Medulla oblongata (tissue), 1 donor: ENCODE measurements at regions not wholly inside any gene's neighbourhood (a gene's known extent, or its start where the extent isn't known, plus 50 kb on each side); places are given as distances from the start of the nearest gene placed in this dataset.
"Not testable (repeated sequence)": the region's sequence is repeated elsewhere in the genome, so short reads cannot be mapped to it uniquely, and the experiment has no call there.

Experiments
- DNase-seq: peaks from one replicate; pipeline ENCODE4 v3.0.0-alpha.2; 2015; ENCODE audit errors: extremely low spot score

DNA sequence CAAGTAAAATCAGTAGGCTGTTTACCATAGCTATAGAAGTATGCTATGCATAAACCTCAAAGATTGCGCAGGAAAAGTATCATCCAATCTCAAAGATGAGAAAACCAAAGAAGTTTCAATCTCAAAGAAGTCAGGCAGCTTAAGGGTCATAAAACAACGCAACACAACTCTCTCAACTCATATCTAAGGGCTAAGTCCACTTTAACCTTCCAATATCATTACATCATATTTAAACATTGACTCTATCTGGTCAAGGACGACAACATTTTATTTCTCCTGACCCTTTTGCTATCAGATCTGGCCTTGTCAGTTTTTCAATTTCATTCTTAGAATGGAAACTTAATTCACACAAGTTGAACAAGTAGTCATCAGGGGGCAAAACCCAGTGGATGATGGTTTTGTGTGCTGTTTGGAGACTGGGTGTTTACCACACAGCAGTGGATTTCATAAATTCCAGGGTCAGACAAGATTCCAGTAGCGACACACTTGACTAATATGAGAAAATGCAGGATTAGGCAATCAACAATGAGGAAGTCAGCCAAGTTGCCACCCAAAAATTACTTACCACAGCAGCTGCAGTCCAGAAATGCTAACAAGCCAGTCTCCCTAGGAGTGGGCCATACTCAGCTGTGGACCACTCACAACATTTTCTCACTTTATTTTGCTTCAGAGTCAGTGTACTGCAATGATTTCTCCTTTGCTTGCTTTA, 108.7 kb upstream of the NBPF26 start:
- not testable (repeated sequence) for DNase-seq

DNA sequence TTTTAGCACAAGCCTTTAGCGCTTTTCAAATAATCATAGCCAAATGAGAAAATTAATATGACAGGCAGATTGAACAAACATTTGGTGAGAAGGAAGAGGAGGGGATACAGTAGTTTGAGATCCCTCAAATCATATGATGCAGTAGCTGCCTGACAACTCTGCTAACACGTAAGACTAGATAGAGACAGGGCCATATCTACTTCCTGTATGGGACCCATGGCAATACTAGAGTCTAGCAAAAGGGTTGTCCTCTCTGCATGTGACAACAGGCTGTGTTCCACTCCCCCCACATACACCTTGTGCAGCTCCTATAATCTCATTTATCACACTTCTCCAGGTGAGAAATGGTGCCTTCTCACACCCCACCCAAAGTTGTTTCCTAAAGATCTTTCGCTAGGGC, 106.3 kb upstream of the NBPF26 start:
- DNase-seq, result not testable (repeated sequence)

DNA sequence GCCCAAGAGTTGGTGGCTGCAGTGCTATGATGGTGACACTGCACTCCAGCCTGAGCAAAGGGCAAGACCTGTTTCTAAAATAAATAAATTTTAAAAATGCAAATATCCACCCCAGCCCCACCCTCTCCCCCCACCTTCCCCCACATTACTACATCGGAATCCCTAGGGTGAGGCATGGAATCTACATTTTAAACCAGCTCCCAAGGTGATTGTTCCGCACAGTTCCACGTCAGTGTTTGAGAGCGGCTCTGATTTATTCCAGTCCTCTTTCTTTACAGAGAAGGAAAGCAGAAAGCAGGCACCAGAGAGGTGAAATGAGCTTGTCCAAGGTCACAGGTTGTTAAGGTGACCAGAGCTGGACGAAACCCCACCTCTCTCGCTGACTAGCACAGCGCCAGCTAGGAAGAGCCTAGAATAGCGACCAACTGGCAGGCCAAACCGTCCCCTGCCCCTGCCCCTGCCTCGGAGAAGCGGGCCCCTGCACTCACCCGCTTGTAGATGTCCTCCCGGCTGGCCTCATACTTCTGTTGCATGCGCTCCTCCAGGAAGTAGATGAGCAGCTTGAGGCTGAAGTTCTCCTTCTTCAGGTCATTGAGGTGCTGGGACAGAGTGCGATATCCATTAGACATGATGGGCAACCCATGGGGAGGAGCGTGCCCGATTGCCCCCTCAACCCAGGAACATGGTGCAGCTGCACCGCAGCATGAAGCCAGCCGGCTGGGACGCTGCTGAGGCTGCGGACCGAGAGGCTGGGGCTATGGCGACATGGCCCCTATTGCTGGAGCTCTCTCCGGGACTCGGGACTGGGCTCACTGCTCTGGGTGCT, 103.7 kb upstream of the NBPF26 start:
- not testable (repeated sequence) for DNase-seq

DNA sequence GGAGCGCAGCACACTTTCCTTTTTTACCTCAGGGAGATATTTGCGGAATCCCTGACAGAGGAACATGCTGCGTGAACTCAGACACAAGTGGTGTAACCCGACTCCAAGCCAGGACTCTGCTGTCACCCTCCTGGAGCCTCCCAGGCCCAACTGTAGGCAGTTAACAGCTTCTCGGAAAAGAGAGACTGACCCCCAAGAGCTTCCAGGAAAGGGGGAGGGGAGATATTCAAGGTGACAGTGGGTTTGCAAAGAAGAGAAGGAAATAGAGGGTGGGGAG, 103.1 kb upstream of the NBPF26 start:
- not testable (repeated sequence) for DNase-seq

DNA sequence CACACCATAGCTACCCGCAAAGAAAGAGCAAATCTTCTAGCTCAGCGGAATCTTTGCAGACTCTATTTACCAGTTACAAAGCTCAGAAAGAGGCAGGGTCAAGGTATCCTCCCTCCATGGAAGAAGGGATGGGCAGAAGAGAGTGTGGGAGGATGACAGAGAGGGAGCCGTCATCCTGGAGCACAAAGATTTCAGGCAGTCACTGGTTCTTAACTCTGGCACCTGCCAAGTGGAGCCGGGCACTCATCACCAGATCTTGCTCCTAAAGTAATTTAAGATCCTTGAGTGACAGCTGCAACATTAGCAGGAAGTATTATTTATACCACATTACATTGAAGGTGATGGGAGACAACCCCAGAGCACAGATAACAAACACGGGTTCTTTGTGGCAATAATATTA, 102.5 kb upstream of the NBPF26 start:
- not testable (repeated sequence) for DNase-seq

DNA sequence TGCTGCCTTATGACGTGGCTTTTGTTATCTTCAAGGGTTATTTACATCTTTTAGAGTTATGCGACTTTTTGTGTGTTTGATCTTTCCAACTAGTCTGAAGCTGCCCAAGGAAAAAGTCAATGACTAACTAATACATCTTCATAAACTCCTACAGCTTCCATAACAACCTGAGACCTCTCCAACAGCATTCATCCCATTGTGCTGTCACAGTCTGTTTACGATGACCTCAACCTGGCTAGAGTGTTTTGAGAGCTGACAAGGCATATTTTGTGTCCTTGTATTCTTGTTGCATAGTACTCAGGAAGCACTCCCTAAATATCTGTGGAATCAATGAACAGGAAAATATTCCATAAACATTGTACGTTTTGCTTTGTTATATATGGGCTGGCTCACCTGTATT, 100.2 kb upstream of the NBPF26 start:
- not testable (repeated sequence) for DNase-seq

DNA sequence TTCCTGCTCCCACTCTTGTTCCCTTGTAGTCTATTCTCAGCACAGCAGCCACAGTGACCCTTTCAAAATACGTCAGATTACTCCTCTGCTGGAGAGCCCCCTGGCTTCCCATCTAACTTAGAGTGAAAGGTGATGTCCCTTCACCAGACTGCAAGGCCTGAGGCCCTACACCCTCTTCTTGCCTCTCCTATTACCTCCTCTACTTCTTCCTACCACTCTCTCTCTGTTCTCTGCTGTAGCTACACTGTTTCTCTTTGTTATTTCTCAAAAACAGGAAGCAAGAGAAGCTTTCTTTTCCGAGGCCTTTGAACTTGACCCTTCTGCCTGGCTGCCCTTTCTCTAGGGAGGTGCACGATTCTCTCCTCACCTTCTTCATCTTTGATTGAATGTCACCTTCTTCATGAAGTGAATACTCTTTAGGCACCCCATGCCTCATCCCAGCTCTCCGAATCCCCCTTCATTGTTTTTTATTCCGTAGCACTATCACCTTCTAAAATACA, 99.1 kb upstream of the NBPF26 start:
- DNase-seq, result not testable (repeated sequence)

DNA sequence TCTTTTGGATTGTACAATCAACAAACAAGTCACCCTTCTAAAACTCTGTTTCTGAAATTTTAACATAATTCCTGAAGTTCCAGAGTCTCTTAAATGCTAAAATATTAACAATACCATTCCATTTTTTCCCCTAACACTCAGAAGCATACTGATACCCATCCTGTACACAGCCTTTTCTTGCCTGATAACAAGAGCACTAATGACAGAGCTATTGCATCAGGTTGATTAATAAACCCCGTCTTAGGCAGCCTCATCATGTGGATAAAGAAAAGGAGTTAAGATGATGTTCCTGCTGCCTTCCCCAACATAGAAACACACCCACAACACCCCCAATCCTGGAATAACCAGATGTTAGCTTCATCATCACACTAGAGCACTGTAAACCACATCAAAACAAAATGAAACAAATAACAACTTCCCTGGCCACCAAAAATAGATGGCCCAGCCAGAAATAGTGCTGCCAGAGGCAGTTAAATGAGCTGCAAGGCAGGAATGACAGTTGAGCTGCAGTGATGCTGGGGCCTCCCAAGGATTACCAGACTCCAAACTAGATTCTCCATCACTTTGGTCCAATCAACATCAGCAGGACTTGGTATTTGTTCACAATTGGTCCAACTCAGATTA, 93.8 kb upstream of the NBPF26 start:
- DNase-seq, result not testable (repeated sequence)

DNA sequence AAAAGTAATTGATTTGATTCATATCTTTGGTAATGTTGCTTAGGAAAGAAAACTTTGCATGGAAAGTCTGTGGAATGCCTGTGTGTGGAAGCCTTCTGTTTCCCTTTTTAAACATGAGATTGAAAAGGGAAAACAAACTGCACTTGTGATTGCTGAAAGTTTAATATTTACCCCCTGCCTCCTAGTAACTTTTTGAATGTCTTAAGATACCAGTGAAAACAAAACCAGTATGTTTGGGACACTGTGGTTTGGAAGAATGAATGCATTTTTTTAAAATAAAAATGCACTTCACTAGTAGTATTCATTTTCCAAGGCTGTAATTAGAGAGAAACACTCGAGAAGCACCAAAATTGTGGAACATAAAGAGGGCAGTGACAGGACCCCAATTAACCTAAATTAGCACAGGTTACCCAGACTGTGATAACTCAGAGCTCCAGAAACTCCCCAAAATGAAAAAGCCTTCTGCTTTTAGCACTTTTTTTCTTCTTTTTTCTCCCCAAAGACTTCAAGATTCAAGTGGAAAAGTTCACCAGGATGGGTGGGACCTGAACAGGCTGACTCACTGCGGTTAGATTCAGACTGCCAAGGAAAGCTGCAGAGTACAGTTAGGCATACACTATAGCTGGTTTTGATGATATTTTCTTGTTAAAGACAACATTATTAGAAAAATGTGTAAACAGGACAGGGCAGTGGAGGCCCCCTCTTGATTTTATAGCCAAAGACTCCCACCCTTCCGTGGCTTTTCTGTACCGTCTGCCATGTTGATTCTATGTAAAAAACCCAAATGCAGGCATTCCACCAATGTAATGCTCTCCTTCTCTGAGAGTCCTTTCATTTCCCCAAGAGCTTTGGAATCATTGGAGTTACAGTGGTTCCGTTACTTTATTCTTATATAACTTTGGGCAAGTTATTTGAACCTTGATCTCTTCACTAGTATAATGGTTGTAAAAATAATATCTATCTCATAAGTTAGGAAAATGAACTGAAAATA, 88.6 kb upstream of the NBPF26 start:
- DNase-seq, result not testable (repeated sequence)

DNA sequence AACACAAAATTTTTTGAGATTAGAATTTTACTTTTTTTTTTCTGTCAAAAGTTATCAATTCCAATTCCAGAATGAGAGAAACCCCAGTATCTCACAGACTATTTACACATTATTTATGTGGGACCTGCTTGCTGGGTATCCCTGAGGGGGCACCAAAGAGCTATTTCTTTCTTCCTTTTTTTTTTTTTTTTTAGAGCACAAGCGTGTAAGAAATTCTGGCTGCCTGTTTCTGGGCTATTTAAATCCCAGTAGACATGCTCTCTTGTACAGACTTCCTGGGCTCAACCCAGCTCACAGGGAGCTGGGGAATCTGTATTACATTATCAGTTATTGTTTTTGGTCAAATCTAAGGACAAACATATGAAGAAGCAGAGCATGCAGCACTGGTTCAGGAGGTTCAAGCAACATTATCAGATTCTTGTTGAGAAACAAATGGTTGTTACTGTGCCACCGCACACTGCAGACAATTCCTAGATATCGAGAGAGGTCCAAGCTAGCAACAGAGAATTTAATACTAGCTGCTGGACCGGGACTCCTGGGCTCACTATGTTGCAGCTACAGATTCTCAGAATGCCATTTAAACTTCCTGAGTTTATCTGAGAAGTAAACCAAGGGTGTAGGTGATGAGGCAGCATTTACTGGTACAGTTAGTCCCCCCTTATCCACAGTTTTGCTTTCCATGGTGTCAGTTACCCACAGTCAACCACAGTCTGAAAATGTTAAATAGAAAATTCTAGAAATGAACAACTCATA, 83.3 kb upstream of the NBPF26 start:
- not testable (repeated sequence) for DNase-seq

DNA sequence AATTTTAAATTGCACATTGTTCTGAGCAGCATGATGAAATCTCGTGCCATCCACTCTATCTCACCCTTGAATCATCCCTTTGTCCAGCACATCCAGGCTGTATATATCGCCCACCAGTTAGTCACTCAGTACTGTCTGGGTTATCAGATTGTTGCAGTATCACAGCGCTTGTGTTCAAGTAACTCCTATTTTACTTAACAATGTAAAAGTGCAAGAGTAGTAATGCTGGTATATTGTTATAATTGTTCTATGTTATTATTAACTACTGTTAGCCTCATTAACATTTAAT, 82.8 kb upstream of the NBPF26 start:
- not testable (repeated sequence) for DNase-seq

DNA sequence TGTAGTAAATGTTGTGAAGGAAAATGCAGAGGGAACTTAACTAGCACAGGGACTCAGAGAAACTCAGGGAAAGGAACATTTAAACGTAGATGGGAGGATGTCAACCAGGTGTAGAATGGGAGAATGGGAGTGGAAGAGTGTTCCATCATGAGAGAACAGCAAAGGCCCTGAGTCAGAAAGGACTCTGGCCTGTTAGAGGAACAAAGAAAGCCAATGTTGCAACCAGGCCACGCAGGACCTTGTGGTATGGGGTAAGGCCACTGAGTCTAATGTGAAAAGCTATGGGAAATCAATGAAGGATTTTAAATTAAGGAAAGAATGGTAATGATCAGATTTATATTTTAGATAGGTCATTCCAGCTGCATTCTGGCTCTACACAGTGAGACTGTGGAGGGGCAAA, 76.6 kb upstream of the NBPF26 start:
- DNase-seq, result not testable (repeated sequence)

DNA sequence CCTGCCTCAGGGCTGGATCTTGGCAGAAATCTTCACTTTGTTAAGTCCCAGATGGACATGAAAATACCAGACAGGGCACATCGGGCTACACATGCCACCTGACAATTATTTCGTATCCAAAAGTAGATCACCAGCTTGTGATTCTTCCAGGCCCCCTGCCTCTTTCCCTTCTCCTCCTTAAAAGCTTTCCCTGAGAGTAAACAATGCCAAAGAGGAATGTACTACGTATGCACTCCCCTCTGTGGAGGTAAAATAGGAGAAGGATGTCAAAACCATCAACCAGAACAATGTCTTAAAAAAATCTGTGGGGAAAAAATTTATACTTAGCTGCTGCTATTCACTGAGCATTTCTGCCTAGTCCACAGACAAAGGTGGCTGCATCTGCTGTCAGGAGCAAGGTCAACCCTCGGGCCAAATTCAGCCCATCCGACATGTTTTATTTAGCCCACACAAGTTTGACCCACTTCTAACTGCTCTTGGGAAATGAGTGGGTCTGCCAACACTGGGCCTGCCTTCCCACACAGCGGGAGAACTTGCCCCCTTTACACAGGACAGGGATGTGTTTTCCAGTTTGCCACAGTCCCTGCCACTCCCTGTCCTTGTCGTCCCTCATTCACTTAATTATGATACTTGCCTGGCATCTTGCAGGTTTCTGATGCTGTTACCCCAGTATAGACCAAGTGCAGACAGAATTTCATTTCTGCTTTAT, 74.7 kb upstream of the NBPF26 start:
- not testable (repeated sequence) for DNase-seq

DNA sequence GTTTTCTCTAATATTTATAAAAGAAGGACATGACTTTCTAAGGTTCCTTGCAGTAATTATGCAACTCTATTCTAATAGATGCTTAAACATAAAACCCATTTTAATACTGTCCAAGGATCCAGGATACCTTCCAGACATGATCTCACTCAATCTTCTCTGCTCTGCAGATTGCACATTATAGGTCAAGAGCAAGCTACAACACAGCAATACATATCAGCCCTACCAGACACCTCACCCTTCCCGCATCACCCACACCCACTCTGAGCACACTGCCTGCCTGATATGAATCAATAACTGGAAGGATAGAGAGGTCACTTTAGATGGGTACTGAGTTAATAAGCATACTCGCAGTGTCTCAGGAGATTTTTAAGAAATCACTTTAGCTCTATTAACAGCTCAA, 74.0 kb upstream of the NBPF26 start:
- not testable (repeated sequence) for DNase-seq

DNA sequence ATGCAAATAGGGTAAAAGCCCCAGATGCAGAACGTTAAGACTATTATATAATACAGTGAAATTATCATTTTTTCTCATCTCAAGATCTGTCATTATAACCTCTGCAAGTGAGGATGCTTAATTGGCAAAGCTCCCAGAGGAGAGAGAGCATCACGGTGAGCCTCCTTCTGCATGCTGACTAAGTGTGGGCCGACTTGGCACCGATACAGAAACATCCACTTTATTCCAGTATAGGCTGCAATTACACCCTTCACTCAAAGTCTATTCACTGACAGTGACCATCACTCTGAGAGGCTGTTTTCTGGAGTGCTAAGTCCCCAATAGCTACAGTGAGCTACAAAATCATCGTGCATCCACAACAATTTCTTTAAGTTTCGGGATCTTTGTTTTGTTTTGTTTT, 69.6 kb upstream of the NBPF26 start:
- DNase-seq, result not testable (repeated sequence)

DNA sequence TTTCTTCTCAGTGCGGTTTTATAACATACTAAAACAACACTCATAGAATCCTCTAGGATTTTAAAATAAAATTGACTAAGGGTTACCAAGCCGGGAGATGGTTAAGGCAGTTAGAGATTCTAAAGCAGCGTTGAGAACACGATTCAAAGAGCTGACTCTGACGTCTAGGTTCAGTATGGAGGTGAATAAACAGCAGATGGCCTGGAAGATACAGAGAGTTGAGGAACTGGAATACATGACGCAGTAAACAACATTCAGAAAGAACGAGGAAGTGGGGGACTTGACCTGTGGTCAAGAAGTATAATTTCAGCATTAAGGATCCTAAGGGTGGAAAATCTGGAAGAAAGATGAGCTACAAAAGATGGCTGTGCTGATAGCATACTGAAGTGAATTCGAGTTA, 68.4 kb upstream of the NBPF26 start:
- DNase-seq, result not testable (repeated sequence)

DNA sequence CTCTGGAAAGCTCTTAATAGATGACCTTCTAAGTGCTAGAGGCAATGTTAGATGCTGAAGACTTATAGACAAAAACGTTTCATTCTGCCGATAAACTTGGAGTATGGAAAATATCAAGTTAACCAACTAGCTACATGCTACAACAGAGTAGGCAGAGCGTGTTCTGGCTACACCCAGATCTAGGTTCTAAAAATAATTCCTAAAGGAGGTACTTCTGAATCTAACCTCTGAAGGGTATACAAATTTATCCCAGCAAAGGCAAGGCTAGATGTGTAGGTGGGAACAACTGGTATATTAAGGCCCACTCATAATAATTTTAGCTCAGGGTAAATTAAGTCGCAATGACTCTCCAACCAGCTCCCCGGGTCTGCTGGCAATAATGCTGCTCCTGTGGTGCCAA, 67.6 kb upstream of the NBPF26 start:
- not testable (repeated sequence) for DNase-seq

DNA sequence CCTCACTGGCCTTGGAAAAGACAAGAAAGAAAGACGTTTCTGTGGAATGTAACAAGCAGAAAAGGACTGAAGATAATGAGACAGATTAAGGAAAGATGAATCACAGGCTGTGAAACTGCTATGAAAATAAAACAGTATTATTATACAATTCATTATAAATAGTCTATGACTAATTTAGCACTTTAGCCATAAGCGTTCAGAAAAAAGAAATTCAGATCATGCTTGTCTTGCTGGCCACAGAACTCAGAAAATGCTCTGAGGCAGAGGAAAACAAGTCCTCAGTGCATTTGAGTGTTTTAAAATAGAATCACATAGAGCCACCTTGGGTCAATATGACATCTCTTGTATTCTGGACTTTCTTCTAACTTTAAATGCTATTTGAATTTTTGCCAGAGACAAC, 65.9 kb upstream of the NBPF26 start:
- not testable (repeated sequence) for DNase-seq

DNA sequence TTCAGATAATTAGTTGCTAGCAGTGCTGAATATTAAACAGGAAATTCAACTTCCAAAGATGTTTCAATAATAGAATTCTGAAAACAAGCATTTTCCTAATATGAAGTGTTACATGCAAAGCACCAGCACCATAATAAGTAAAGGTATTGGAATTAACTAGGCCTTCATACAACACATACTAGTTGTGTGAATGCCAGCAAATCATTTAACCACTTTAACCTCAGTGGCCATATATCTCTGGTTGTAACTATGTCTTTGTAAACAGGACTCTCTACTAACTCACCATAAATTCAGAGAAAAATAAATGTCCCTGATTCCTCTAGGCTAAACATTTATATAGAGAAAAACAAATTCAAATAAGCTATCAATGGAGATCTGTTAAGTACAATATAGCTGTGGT, 65.1 kb upstream of the NBPF26 start:
- not testable (repeated sequence) for DNase-seq

DNA sequence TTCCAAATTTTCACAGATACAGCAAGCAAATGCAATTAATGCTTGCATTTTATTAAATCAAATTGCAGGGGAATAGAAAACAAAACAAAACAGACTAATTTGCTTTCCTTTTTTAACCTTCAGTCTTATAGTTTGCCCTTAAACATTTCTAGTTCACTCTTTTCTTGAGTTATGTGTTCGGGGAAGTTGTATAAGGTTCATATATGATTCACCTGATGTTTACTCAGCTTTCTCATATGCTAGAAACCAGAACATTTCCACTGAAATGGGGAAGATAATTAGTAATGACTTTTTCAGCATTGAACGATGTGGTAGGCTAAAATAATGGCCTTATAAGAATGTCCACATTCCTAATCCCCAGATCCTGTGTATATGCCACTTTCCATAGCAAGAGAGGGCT, 64.6 kb upstream of the NBPF26 start:
- not testable (repeated sequence) for DNase-seq
